GM23338 (cell line): ENCODE measurements at regions not wholly inside any gene's neighbourhood (a gene's known extent, or its start where the extent isn't known, plus 50 kb on each side); places are given as distances from the start of the nearest gene placed in this dataset.
A peak's percentile ranks its signal among the peaks of the same experiment; 100 is the strongest.

Source experiments
- ATAC-seq: fragments of 200-7000 bp; cut with Tn5 transposase; 3 replicates; pipeline ENCODE4 v1.9.1; 2020
- DNase-seq: peaks from one replicate; pipeline ENCODE4 v3.0.0-alpha.2; 2015; ENCODE audit warnings: low spot score
- H2AFZ ChIP-seq: fragments of 200-600 bp; sonication (generic); 2 replicates; pipeline ENCODE4 v1.8.0; 2016; ENCODE audit warnings: antibody characterized with exemption, mild to moderate bottlenecking, moderate library complexity
- H3F3A ChIP-seq: fragments of 200-600 bp; sonication (generic); replicated peaks from 2 replicates; pipeline ENCODE4 v1.8.0; 2017; ENCODE audit warnings: antibody characterized with exemption, mixed run types, low read depth
- H3K27ac ChIP-seq: fragments of 200-600 bp; sonication (generic); 2 replicates; pipeline ENCODE4 v1.6.1; 2016; ENCODE audit warnings: low read depth
- H3K27me3 ChIP-seq: fragments of 200-600 bp; sonication (generic); 2 replicates; pipeline ENCODE4 v1.8.0; 2016; ENCODE audit warnings: mild to moderate bottlenecking, mixed run types, moderate library complexity; ENCODE audit not compliant: insufficient read depth
- H3K36me3 ChIP-seq: fragments of 200-600 bp; sonication (generic); 2 replicates; pipeline ENCODE4 v1.8.0; 2016; ENCODE audit warnings: mild to moderate bottlenecking; ENCODE audit not compliant: insufficient read depth
- H3K4me1 ChIP-seq: fragments of 200-600 bp; sonication (generic); 2 replicates; pipeline ENCODE4 v1.8.0; 2016; ENCODE audit warnings: mild to moderate bottlenecking, moderate library complexity; ENCODE audit not compliant: insufficient read depth
- H3K4me2 ChIP-seq: fragments of 200-600 bp; sonication (generic); 2 replicates; pipeline ENCODE4 v1.7.1; 2017; ENCODE audit warnings: mixed run types
- H3K4me3 ChIP-seq: fragments of 200-600 bp; sonication (generic); 2 replicates; pipeline ENCODE4 v1.6.1; 2016; ENCODE audit warnings: mixed run types
- H3K79me2 ChIP-seq: fragments of 200-600 bp; sonication (generic); replicated peaks from 2 replicates; pipeline ENCODE4 v1.8.0; 2017; ENCODE audit warnings: mild to moderate bottlenecking; ENCODE audit not compliant: insufficient read depth
- H3K9me2 ChIP-seq: fragments of 200-600 bp; sonication (generic); 2 replicates; pipeline ENCODE4 v1.8.0; 2017; ENCODE audit not compliant: insufficient read depth
- H4K20me1 ChIP-seq: fragments of 200-600 bp; sonication (generic); replicated peaks from 2 replicates; pipeline ENCODE4 v1.8.0; 2017; ENCODE audit warnings: mild to moderate bottlenecking; ENCODE audit not compliant: insufficient read depth
- H3K27ac Mint-ChIP-seq: 2 replicates; pipeline ENCODE4 v1.8.0; 2020; ENCODE audit warnings: inconsistent platforms, mild to moderate bottlenecking, moderate library complexity, mixed read lengths
- H3K27me3 Mint-ChIP-seq: 3 replicates; pipeline ENCODE4 v1.8.0; 2022; ENCODE audit warnings: low read depth, mild to moderate bottlenecking, moderate library complexity, mixed read lengths, inconsistent platforms; ENCODE audit not compliant: insufficient read depth, poor library complexity
- H3K36me3 Mint-ChIP-seq: 3 replicates; pipeline ENCODE4 v1.8.0; 2021; ENCODE audit warnings: low read depth, mild to moderate bottlenecking, inconsistent platforms, moderate library complexity, mixed read lengths
- H3K4me1 Mint-ChIP-seq: 3 replicates; pipeline ENCODE4 v1.8.0; 2020; ENCODE audit warnings: mild to moderate bottlenecking, inconsistent platforms, mixed read lengths
- H3K4me3 Mint-ChIP-seq: 3 replicates; pipeline ENCODE4 v1.8.0; 2021; ENCODE audit warnings: moderate library complexity, mild to moderate bottlenecking, inconsistent platforms, mixed read lengths
- H3K9me3 Mint-ChIP-seq: 3 replicates; pipeline ENCODE4 v1.8.0; 2020; ENCODE audit warnings: moderate library complexity, mild to moderate bottlenecking, inconsistent platforms, mixed read lengths
- CREB1 ChIP-seq: fragments of 250-450 bp; sonication (Bioruptor Pico); IDR thresholded peaks from 2 replicates; pipeline ENCODE4 v1.5.0; 2020; ENCODE audit warnings: low read depth, mild to moderate bottlenecking, moderate library complexity
- EZH2 ChIP-seq: fragments of 200-600 bp; sonication (generic); IDR thresholded peaks from one replicate; pipeline ENCODE4 v1.8.0; 2017; ENCODE audit warnings: antibody characterized with exemption, mild to moderate bottlenecking, low read depth; ENCODE audit not compliant: unreplicated experiment
- EZH2phosphoT487 ChIP-seq: fragments of 200-600 bp; sonication (generic); IDR thresholded peaks from one replicate; pipeline ENCODE4 v1.8.1; 2018; ENCODE audit warnings: antibody characterized with exemption; ENCODE audit not compliant: unreplicated experiment
- JUNB ChIP-seq: IDR thresholded peaks from one replicate; pipeline ENCODE4 v1.6.1; 2016; ENCODE audit warnings: antibody characterized with exemption; ENCODE audit not compliant: unreplicated experiment
- NANOG ChIP-seq: IDR thresholded peaks from 2 replicates; pipeline ENCODE4 v1.6.1; 2016; ENCODE audit warnings: antibody characterized with exemption, borderline replicate concordance
- POLR2AphosphoS5 ChIP-seq: IDR thresholded peaks from 2 replicates; pipeline ENCODE4 v1.6.1; 2016; ENCODE audit warnings: antibody characterized with exemption, low read depth
- STAT1 ChIP-seq: IDR thresholded peaks from one replicate; pipeline ENCODE4 v1.6.1; 2016; ENCODE audit warnings: antibody characterized with exemption; ENCODE audit not compliant: unreplicated experiment
- ZNF114 ChIP-seq: fragments of 250-450 bp; sonication (Bioruptor Pico); IDR thresholded peaks from 2 replicates; pipeline ENCODE4 v1.5.0; 2020; ENCODE audit warnings: mild to moderate bottlenecking, moderate library complexity
- ZNF331 ChIP-seq: fragments of 250-450 bp; sonication (Bioruptor Pico); IDR thresholded peaks from 2 replicates; pipeline ENCODE4 v1.5.0; 2020; ENCODE audit warnings: low read depth, mild to moderate bottlenecking, moderate library complexity
- TF ChIP-seq, protein P1 (sequence below), 2 experiments: fragments of 200-600 bp in 1 of 2; sonication (generic) in 1 of 2; conservative IDR thresholded peaks; 2 replicates each; pipeline versions ENCODE4 v1.5.1 to v1.6.1; 2016 to 2017; ENCODE audit warnings: antibody characterized with exemption in 2 of 2, low read depth in 2 of 2, mild to moderate bottlenecking in 2 of 2, moderate library complexity in 1 of 2
- TF ChIP-seq, protein P2 (sequence below): fragments of 250-450 bp; sonication (Bioruptor Pico); IDR thresholded peaks from 2 replicates; pipeline ENCODE4 v1.5.0; 2020; ENCODE audit warnings: mild to moderate bottlenecking, moderate library complexity
- TF ChIP-seq, protein P3 (sequence below): IDR thresholded peaks from one replicate; pipeline ENCODE4 v1.6.1; 2018; ENCODE audit warnings: antibody characterized with exemption; ENCODE audit not compliant: unreplicated experiment
- TF ChIP-seq, protein P4 (sequence below): IDR thresholded peaks from 2 replicates; pipeline ENCODE4 v1.6.1; 2016; ENCODE audit warnings: antibody characterized with exemption

DNA sequence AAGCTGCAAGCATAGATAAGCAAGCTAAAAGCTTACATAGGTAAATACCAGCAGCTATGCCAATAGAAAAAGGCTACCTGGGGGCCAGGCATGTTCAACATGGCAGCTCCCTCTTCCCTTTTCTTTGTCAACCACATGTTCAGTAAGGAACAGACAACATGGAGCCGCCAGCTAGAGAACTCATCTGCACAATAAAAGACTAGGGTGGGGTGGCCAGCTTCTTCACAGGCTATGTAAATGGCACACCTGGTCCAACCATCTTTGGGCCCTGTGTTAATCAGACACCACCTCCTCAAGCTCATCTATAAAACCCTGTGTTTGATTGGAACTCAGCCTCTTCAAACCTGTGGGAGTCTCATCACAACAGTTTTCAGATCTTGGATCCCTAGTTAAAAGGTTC, 129.7 kb upstream of the TMPO start:
- Mint-ChIP-seq H3K4me3 (no peak overlapping the region), H3K27me3 (peaks cover 4% of the 10 kb centered on the region), H3K4me1 (peaks cover 23% of the 10 kb centered on the region), H3K9me3 (no peaks in the 10 kb centered on the region; the same call in 2 of the 3 replicates), H3K36me3 (no peaks in the 10 kb centered on the region), H3K27ac (no peak overlapping the region)
- H3K9me2 ChIP-seq, result peaks cover 14% of the 10 kb centered on the region
- ATAC-seq (no peak; the same call in 2 of the 3 replicates), DNase-seq (no peak)
- H3K4me2 ChIP-seq, result no peak overlapping the region
- no peaks in the 10 kb centered on the region for H4K20me1 ChIP-seq
- no peaks in the 10 kb centered on the region for H3K27me3 ChIP-seq
- H2AFZ ChIP-seq, result peak overlapping the region; percentile 6
- H3K79me2 ChIP-seq, result no peaks in the 10 kb centered on the region
- H3K4me3 ChIP-seq, result no peak overlapping the region
- H3F3A ChIP-seq, result no peaks in the 10 kb centered on the region
- H3K36me3 ChIP-seq, result no peaks in the 10 kb centered on the region
- no peak overlapping the region for H3K27ac ChIP-seq
- no peaks in the 10 kb centered on the region; the same call in 1 of the 2 replicates for H3K4me1 ChIP-seq
- TF ChIP-seq ZNF114 (CRISPR knock-in tag) (no peak), POLR2AphosphoS5 (no peak), NANOG (no peak), ZNF331 (no peak), STAT1 (no peak), EZH2phosphoT487 (no peak), CREB1 (no peak), EZH2 (no peak), JUNB (no peak)
- TF ChIP-seq, protein P1, sequence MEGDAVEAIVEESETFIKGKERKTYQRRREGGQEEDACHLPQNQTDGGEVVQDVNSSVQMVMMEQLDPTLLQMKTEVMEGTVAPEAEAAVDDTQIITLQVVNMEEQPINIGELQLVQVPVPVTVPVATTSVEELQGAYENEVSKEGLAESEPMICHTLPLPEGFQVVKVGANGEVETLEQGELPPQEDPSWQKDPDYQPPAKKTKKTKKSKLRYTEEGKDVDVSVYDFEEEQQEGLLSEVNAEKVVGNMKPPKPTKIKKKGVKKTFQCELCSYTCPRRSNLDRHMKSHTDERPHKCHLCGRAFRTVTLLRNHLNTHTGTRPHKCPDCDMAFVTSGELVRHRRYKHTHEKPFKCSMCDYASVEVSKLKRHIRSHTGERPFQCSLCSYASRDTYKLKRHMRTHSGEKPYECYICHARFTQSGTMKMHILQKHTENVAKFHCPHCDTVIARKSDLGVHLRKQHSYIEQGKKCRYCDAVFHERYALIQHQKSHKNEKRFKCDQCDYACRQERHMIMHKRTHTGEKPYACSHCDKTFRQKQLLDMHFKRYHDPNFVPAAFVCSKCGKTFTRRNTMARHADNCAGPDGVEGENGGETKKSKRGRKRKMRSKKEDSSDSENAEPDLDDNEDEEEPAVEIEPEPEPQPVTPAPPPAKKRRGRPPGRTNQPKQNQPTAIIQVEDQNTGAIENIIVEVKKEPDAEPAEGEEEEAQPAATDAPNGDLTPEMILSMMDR (conservative IDR thresholded peaks at IDR 0.05; ENCODE audit: low read depth in 2 of 2), result no peak
- TF ChIP-seq, protein P2, sequence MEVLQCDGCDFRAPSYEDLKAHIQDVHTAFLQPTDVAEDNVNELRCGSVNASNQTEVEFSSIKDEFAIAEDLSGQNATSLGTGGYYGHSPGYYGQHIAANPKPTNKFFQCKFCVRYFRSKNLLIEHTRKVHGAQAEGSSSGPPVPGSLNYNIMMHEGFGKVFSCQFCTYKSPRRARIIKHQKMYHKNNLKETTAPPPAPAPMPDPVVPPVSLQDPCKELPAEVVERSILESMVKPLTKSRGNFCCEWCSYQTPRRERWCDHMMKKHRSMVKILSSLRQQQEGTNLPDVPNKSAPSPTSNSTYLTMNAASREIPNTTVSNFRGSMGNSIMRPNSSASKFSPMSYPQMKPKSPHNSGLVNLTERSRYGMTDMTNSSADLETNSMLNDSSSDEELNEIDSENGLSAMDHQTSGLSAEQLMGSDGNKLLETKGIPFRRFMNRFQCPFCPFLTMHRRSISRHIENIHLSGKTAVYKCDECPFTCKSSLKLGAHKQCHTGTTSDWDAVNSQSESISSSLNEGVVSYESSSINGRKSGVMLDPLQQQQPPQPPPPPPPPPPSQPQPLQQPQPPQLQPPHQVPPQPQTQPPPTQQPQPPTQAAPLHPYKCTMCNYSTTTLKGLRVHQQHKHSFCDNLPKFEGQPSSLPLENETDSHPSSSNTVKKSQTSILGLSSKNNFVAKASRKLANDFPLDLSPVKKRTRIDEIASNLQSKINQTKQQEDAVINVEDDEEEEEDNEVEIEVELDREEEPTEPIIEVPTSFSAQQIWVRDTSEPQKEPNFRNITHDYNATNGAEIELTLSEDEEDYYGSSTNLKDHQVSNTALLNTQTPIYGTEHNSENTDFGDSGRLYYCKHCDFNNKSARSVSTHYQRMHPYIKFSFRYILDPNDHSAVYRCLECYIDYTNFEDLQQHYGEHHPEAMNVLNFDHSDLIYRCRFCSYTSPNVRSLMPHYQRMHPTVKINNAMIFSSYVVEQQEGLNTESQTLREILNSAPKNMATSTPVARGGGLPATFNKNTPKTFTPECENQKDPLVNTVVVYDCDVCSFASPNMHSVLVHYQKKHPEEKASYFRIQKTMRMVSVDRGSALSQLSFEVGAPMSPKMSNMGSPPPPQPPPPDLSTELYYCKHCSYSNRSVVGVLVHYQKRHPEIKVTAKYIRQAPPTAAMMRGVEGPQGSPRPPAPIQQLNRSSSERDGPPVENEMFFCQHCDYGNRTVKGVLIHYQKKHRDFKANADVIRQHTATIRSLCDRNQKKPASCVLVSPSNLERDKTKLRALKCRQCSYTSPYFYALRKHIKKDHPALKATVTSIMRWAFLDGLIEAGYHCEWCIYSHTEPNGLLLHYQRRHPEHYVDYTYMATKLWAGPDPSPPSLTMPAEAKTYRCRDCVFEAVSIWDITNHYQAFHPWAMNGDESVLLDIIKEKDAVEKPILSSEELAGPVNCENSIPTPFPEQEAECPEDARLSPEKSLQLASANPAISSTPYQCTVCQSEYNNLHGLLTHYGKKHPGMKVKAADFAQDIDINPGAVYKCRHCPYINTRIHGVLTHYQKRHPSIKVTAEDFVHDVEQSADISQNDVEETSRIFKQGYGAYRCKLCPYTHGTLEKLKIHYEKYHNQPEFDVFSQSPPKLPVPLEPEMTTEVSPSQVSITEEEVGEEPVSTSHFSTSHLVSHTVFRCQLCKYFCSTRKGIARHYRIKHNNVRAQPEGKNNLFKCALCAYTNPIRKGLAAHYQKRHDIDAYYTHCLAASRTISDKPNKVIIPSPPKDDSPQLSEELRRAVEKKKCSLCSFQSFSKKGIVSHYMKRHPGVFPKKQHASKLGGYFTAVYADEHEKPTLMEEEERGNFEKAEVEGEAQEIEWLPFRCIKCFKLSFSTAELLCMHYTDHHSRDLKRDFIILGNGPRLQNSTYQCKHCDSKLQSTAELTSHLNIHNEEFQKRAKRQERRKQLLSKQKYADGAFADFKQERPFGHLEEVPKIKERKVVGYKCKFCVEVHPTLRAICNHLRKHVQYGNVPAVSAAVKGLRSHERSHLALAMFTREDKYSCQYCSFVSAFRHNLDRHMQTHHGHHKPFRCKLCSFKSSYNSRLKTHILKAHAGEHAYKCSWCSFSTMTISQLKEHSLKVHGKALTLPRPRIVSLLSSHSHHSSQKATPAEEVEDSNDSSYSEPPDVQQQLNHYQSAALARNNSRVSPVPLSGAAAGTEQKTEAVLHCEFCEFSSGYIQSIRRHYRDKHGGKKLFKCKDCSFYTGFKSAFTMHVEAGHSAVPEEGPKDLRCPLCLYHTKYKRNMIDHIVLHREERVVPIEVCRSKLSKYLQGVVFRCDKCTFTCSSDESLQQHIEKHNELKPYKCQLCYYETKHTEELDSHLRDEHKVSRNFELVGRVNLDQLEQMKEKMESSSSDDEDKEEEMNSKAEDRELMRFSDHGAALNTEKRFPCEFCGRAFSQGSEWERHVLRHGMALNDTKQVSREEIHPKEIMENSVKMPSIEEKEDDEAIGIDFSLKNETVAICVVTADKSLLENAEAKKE (CRISPR knock-in tag), result no peak; the same call in 1 of the 2 replicates
- TF ChIP-seq, protein P3, sequence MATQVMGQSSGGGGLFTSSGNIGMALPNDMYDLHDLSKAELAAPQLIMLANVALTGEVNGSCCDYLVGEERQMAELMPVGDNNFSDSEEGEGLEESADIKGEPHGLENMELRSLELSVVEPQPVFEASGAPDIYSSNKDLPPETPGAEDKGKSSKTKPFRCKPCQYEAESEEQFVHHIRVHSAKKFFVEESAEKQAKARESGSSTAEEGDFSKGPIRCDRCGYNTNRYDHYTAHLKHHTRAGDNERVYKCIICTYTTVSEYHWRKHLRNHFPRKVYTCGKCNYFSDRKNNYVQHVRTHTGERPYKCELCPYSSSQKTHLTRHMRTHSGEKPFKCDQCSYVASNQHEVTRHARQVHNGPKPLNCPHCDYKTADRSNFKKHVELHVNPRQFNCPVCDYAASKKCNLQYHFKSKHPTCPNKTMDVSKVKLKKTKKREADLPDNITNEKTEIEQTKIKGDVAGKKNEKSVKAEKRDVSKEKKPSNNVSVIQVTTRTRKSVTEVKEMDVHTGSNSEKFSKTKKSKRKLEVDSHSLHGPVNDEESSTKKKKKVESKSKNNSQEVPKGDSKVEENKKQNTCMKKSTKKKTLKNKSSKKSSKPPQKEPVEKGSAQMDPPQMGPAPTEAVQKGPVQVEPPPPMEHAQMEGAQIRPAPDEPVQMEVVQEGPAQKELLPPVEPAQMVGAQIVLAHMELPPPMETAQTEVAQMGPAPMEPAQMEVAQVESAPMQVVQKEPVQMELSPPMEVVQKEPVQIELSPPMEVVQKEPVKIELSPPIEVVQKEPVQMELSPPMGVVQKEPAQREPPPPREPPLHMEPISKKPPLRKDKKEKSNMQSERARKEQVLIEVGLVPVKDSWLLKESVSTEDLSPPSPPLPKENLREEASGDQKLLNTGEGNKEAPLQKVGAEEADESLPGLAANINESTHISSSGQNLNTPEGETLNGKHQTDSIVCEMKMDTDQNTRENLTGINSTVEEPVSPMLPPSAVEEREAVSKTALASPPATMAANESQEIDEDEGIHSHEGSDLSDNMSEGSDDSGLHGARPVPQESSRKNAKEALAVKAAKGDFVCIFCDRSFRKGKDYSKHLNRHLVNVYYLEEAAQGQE, result no peak
- TF ChIP-seq, protein P4, sequence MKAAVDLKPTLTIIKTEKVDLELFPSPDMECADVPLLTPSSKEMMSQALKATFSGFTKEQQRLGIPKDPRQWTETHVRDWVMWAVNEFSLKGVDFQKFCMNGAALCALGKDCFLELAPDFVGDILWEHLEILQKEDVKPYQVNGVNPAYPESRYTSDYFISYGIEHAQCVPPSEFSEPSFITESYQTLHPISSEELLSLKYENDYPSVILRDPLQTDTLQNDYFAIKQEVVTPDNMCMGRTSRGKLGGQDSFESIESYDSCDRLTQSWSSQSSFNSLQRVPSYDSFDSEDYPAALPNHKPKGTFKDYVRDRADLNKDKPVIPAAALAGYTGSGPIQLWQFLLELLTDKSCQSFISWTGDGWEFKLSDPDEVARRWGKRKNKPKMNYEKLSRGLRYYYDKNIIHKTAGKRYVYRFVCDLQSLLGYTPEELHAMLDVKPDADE, result no peak
